HG03457 (cell line): ENCODE measurements at regions not wholly inside any gene's neighbourhood (a gene's known extent, or its start where the extent isn't known, plus 50 kb on each side); places are given as distances from the start of the nearest gene placed in this dataset.
"Not testable (repeated sequence)": the region's sequence is repeated elsewhere in the genome, so short reads cannot be mapped to it uniquely, and the experiment has no call there.

ENCODE experiments used
- ATAC-seq: cut with Tn5 transposase; IDR thresholded peaks from one replicate; pipeline ENCODE4 v1.9.1; 2021; ENCODE audit warnings: moderate number of reproducible peaks; ENCODE audit not compliant: unreplicated experiment

DNA sequence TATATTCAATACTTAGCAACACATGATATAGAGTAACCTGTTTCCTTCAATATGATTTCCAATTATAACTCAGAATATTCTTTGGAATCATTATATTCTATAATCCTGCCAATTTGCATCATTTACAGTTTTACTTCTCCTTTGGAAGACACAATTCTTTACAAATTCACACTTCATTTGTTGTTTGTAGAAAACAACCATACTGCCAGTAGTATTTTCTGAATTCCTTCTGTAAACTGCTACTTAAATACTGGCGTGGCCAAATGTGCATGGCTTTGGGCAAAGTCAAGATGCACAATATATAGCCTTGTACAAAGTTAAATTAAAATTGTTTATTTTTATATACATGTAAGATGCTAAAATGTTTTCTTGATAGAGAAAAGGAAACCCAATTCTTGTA lies 687.1 kb upstream of the NEGR1 start:
- ATAC-seq = no peak

DNA sequence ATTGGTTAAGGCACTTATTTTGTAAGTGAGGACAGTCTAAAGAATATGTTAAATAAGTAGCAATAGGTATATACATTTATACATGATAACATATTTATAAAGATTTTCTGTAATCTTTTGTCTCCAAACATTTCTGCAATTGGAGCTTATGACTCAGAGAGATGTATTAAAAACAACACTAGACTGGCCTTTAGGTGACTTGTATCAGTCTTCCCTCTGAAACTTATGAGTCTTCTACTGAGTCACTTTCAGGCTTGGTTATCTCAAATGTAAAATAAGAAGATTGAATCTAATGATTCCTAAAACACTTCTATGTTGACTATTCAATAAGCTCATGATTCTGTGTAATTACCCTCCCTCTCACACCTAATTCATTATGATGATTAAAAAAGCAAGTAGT lies 672.6 kb upstream of the NEGR1 start:
- no peak for ATAC-seq

DNA sequence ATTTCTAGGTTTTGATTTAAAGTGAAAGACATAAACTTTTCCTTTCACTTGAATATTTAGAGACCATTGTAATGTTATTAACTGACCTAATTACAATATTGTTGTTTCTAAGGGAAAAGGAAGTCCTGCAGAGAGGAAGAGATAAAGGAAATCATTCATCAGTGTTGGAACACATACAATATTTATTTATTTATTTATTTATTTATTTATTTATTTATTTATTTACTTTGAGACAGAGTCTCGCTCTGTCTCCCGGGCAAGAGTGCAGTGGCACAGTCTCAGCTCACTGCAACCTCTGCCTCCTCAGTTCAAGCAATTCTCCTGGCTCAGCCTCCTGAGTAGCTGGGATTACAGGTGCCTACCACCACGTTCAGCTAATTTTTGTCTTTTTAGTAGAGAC lies 668.6 kb upstream of the NEGR1 start:
- ATAC-seq = not testable (repeated sequence)

DNA sequence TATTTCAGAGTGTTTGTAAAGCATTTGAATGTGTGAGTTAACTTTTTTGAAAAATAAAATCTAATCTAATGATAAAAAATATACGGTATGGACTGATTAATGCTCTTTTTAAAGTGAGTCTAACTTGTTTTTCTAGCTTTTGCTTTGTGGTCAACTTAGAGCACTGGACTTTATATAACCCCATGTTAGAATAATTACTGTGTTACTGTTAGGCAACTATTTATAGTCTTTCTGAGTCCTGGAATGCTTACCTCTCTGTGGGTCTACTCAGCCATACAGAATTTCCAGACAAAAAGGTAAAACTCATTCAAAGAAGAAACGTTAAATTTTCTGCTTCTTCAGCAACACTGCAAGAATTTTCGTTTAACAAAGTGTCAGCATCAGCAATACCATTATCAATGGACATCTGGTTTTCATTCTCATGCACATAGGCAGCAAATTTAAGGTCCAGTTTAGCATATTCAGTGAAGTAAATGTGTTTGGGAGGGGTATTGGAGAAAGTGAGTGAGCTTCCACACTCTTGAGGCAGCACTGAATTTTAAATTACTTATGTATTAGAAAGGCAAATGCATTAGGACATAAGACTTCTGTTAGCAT lies 664.7 kb upstream of the NEGR1 start:
- ATAC-seq = no peak

DNA sequence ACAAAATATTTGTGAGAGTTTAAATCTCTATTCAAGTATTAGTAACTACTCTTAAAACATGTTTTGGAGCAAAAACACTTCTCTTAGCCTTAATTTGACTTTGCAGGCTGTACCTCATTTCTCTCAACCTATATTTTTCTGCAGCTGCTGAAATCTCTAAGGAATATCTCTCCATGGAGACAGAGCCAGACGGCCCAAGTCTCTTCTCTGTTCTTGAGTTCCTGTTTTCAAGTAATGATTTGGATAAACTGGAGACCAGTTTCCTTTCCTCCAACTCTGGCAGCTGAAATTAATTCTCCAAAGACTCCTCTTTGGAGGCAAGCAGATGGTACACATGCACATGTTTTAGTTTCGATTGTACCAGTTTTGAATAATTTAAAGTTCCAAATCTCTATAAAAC lies 659.7 kb upstream of the NEGR1 start:
- no peak for ATAC-seq

DNA sequence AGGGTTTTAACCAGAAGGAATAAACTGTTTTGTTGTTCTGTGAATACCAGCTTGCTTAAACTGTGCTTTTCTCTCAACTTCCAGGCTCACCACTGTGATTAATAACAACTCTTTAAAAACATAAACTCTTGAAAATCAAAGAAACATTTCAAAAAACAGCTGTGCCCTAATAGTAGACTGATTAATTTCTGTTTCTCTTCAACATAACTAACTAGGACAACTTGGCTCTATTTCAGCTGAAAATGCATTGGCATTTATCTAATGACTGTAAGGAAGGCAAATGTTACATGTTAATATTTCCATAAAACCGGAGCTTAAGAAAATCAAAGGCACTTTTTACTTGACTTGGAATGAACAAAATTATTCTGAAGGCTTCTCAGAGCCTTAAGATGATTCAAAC lies 656.1 kb upstream of the NEGR1 start:
- no peak for ATAC-seq

DNA sequence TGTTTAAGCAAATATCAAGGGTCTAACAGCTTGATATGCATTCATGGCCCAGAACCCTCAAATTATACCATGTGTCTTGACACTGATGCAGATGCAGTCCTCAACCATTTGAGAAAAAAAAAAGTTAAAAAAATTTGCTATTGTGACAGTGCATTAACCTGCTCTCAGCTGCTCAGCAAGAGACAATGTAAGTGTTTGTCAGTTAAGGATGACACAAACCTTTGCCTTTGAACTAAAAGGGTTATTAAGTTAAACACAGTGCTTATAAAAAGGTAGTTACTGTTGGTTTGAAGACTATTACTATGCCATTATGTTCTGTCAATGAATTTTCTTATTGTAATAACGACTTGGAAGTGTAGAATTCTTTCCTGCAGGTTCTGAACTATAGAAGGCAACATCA lies 655.6 kb upstream of the NEGR1 start:
- ATAC-seq = no peak

DNA sequence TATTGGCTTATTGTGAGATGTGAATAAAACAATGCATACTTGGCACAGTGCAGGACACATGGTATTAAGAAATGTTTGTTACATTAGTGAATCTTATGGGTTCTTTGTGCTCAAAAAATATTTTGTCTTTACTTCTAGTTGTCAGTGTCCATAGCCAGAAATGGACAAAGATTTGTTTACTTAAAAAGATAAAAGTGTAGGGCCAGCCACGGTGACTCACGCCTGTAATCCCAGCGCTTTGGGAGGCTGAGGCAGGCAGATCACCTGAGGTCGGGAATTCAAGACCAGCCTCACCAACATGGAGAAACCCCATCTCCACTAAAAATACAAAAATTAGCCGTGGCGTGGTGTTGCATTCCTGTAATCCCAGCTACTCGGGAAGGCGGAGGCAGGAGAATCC lies 654.6 kb upstream of the NEGR1 start:
- no peak for ATAC-seq

DNA sequence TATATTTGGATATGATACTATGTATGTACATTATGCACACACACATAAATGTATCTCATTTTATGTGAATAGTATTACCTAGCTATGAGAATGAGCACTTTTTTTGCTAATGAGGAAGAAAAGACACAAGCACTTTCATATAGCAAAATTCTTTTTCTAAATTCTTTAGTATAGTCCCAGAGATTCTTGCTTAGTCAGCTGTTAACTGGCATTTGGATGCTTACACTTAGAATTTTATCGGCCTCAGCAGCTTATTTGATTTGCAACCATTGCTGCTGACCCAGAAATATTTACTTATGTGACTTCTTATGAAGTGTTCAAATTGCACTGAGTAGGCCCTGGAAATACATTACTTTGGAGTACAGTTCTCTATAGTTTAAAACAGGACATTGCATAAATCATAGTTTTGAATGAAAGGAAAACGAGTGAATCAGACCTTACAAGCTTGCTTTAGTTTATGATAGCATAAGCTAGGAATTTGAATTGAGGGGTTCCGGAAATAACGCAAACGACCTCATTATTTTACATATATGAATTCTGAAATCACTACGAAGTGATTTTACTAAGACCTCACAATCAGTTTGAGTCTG lies 653.9 kb upstream of the NEGR1 start:
- no peak for ATAC-seq

DNA sequence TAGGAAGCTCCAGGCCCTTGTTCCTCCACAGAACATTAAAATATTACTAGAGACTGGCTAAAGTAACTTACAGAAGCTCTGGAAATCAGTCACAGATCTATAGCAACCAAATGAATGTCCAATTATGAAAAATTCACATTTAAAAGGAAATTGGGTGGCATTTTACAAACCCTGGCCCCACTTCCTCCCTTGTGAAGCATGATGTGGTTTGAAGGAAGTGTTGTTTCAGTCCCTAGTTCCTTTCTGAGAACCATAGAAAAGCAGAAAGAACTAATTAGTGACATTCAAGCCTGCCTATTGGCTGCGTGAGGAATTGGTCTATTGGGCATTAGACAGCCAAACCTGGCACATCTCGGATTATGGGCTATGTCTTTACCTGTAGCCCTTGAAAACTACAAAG lies 649.7 kb upstream of the NEGR1 start:
- no peak for ATAC-seq

DNA sequence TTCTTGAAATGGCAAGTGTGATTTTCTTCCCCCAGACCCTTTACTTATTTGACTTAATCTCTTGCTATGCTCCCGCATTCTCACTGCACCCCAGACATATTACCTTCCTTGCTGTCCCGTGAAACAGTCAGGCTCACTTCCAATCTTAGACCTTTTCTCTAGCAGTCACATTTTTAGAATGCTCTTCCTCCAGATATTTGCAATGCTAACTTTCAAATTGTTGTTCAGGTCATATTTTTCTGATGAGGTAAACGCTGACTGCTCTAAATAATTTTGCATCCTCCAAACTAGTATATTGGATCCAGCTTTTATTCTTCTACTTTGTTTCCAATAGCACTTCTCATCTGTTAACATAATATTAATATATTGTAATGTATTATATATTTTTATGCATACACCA lies 648.2 kb upstream of the NEGR1 start:
- no peak for ATAC-seq

DNA sequence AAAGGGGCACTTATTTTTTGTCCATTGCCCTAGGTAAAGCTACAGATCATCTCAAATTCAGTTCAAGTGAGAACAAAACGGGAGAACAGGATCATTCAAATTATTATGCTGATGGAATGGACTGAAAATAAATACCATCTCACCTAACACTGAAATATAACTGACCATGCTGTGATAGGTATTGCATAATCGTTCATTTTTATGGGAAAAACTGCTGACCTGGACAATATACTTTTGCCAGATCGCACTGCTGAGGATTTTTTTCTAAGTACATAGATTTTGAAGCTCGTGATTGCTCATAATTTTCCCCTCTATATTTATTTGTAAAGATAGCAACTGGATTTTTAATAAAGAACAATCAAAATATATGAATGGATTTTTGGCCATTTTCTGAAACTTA lies 636.6 kb upstream of the NEGR1 start:
- ATAC-seq = no peak

DNA sequence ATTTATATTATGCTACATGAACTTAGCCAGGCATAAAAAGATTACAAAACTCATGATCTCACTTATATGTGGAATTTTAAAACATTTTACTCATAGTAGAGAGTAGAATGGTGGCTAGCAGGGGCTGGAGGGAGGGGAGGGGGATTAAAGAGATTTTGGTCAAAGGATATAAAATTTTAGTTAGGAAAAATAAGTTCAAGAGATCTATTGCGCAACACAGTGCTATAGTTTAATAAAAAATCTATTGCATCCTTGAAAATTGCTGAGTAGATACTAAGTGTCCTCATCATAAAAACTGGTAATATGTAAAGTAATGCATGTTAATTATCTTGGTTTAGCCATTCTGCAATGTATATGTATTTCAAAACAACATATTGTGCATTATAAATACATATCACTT lies 635.6 kb upstream of the NEGR1 start:
- no peak for ATAC-seq

DNA sequence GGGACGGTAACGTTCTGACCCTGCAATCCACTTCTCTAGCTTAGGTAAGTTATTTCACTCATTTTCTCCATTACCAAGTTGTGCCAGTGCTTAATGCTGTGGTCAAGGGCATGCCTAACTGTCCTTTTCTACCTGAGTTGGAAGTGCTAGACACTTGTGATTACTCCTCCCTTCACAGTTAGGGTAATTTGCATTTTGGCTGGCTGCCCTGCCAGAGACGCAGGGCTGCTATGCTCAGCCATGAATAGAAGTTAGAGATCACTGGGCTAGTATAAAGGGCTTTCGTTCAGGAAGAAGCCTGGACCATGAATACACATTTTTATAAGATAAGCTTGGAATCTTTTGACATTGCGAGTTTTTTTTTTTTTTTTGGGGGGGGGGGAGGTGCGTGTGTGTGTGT lies 633.2 kb upstream of the NEGR1 start:
- ATAC-seq = no peak

DNA sequence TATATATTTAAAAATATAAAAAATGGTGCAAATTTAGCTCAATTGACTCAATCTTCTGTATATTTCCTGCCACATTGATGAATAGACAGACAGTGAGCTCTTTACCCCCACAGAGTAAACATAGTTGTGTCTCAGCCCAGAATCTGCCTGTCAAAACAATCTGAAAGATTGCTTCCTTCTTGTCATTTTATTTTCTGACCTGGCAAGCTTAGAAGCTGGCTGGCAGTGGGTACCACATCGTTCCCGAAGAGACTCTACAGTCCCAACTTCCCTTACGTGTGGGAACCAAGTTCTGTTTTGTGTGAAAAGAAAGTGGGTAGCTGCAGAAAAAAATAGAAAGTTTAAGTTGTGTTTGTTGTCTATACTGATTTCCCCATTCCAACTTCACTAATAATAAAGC lies 629.3 kb upstream of the NEGR1 start:
- no peak for ATAC-seq

DNA sequence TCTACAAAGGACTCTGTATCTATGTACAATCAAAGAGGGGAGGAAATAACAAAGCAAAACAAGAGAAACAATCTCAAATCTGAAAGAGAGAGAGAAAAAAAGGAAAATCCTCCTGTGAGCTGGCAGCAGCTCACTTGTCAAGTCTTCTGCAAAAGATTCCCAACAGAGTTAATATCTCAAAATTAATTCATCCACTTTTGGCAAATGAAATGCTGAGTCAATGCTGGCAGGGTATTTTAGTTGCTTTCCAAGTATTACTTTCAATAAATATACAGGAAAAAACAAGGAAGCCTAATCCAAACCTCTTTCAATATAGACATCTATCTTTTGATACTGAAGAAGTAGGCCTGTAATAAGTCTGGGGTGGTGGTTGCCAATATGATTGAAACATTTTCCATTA lies 613.9 kb upstream of the NEGR1 start:
- ATAC-seq = no peak

DNA sequence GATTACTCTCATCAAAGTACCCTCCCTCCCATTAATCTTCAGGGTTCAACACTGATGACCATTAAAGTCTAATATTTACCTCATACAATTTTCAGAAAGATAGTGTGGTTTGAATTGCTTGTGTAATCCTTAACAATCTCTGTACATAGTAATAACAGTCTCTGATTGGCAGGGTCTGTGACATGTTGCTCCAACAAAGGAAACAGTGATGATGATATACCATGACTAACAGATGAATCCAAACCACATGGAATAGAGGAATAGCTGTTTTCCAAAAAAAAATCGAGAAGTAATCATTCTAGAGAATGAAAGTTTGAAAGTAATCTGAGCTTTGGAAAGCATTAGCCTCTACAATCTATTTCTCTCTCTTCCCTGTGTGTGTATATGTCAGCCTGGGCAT lies 610.1 kb upstream of the NEGR1 start:
- no peak for ATAC-seq

DNA sequence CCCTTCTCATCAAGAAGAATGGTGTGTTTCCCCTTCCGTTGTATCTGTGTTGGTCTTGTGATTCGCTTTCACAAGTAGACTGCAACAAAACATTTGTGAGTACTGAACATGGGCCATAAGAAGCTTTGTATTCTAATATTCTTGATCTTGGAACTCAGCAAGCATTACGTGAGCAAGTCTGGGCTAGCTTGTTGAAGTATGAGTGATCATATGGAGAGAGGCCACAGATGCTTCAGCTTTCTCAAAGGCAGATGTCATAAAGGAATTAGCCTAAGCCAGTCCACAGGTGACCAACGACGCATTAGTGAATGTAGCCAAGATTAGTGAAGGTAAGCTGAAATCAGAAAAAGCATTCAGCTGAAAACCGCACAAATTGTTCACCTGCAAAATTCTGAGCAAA lies 609.6 kb upstream of the NEGR1 start:
- no peak for ATAC-seq

DNA sequence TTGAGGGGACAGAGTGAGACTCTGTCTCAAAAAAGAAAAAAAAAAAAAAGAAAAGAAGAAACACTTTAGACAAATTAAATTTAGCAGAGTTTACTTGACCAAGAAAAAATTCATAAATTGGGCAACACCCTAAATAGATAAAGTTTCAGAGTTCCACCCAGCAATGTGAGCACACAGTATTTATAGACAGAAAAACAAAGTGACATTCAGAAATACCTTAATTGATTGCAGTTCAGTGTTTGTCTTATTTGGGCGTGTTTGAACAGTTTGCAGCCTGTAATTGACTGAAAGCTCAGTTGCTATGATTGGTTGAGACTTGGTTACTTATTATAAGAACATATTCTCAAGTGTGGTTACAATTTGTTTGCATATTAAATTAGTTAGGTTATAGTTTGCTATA lies 603.5 kb upstream of the NEGR1 start:
- no peak for ATAC-seq

DNA sequence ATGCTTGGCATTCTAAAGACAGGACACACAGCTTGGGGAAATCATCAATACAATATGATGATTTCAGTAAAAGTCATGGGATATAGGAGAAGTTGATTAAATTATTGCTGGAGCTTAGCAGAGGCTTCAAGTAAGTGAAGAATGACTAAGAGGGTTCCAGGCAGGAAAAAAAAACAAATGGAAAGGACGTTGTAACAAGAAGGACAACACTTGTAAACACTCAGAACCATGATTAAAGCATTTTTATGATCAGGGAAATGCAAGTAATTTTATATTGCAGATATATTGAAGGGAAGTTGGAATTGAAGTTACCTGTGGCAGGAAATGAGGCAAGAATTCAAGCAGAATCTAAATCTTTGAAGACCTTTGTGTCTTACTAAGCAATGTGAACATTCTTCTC lies 602.7 kb upstream of the NEGR1 start:
- ATAC-seq = no peak

DNA sequence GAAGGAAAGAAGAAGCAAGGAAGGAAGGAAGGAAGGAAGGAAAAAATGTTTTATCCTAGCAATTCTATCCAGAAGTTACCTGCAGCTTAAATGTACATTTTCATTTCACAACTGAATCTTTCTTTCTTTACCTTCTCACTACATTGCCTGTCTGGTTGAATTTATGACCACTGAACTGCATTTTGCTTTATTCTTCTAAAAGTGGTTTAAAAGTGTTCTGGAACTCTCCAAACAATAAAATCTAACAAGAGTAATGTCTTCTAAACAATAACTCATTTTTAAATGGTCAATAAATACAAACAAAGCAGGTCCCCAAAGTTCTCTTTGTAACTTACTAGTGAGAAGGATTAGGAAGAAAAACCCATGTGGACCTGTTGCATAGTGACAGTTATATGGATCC lies 587.5 kb upstream of the NEGR1 start:
- no peak for ATAC-seq

DNA sequence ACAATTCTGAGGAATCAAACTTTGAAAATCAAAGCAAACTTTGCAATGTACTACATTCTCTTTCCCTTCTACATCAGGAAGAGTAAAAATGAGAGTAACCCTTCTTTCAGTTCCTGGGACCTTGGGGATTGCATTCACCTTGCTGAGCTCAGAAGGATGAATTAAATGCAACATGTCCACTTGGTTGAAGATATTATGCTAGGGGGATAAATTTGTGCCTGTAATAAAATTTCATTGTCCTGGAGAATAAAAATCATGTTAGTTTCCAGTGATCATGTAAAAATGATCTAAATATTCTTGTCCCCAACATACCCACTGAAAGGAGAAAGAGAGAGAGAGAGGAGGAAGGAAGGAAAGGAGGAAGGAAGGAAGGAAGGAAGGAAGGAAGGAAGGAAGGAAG lies 587.1 kb upstream of the NEGR1 start:
- no peak for ATAC-seq

DNA sequence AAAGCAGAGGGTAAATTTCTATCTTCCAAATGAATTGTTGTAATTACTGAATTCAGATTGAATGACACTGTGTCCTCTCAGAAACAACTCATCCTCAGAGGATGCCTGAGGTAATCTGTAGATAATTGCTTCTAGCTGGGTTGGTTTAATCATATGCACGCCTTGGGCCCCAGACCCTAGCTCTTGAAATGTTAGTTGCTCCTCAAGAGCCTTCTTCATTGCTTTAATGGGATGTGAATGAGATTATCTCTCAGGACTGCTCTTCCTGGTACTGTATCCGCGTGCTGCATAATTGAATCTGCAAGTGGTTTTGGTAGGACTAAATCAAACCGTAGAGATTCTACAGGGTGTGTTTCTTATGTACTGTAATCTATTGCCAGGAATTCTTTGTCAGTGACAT lies 569.3 kb upstream of the NEGR1 start:
- ATAC-seq = no peak
